ENCODE measurements at regions not wholly inside any gene's neighbourhood (a gene's known extent, or its start where the extent isn't known, plus 50 kb on each side); places are given as distances from the start of the nearest gene placed in this dataset.

DNA sequence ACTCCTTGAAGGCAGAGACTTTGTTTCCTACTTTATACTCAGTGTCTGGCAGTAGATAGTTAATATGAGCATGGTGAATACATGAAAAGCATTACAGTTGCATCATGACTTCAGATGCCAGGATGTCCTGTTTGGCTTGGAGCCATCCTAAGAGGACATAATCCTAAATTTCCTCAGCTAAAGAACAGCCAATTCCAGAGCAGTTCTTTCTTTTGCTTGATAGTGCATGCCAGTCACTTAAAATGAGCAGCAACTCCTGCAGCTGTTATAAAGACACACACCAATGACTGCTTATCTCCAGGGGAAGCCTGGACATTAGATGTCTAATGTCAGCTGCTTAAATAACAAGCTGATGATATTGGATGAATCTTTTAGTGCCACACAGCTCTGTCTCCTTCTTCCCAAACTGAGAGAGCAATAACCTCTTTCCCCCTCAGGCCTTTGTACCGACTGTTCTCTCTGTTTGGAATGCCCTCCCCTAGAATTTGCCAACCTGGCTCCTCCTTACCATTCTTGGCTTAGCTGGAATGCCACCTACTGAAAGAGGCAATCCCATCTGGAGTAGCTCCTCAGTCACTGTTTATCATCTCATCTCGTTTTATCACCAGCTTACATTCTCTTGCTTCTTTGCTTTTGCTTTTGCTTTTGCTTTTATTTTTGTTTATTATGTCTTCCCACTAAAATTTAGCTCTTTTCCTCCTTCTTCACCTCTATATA is 100.8 kb upstream of the USP38 start:
- no peak for DNase-seq
- Histone ChIP-seq H3K23ac (ENCODE audit: low read length) (no peak overlapping the region), H2BK15ac (replicated peaks; ENCODE audit: low read depth) (no peak overlapping the region), H4K5ac (ENCODE audit: low read length) (no peak overlapping the region), H2BK120ac (ENCODE audit: low read depth, low read length) (no peak overlapping the region), H2AK5ac (ENCODE audit: low read length) (no peak overlapping the region), H3K4me2 (ENCODE audit: low read length) (no peak overlapping the region), H3K79me2 (ENCODE audit: control insufficient read depth, insufficient read depth, low read length) (no peaks in the 10 kb centered on the region), H2BK5ac (ENCODE audit: low read length) (no peak overlapping the region), H3K27ac (ENCODE audit: low read depth, low read length) (no peak overlapping the region), H3K9ac (ENCODE audit: low read length) (no peak overlapping the region), H3K4ac (ENCODE audit: low read depth, low read length) (no peak overlapping the region), H3K18ac (ENCODE audit: low read length) (no peak overlapping the region), H3K27me3 (ENCODE audit: insufficient read depth, low read length, poor library complexity) (no peaks in the 10 kb centered on the region), H3K4me3 (ENCODE audit: low read length) (no peak overlapping the region), H3K56ac (ENCODE audit: low read length) (no peak overlapping the region), H3K4me1 (ENCODE audit: control insufficient read depth, low read depth, low read length) (no peaks in the 10 kb centered on the region), H3K36me3 (ENCODE audit: control insufficient read depth, insufficient read depth, low read length) (no peaks in the 10 kb centered on the region), H3K79me1 (ENCODE audit: low read length) (no peaks in the 10 kb centered on the region), H4K8ac (ENCODE audit: low read depth, low read length) (no peak overlapping the region)
- WGBS (ENCODE audit: extremely low coverage, insufficient coverage, low lambda C conversion rate): no CpG with 5 or more reads among the region's 2 CpGs

DNA sequence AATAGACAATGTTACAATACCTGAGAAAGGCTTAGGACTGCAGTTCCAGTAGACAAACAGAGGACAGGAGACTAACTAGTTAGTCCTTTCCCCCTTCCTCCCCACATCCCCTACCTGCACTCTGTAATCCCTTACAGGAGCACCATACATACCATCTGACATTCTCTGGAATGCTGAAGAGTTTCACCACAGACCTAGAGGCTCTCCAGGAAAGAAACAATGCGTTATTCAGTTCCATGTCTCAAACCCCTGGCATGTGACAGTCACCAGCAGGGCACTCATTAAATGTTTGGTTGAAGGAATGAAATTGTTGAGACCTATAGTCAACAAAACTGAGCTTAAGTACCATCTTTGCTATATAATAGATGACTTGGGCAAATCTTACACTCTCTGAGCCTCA is 100.2 kb upstream of the USP38 start:
- Histone ChIP-seq H2BK120ac (ENCODE audit: low read depth, low read length) (no peak overlapping the region), H3K27me3 (ENCODE audit: insufficient read depth, low read length, poor library complexity) (no peaks in the 10 kb centered on the region), H3K23ac (ENCODE audit: low read length) (no peak overlapping the region), H2BK5ac (ENCODE audit: low read length) (no peak overlapping the region), H3K4ac (ENCODE audit: low read depth, low read length) (no peak overlapping the region), H3K9ac (ENCODE audit: low read length) (no peak overlapping the region), H3K4me2 (ENCODE audit: low read length) (no peak overlapping the region), H3K4me3 (ENCODE audit: low read length) (no peak overlapping the region), H3K4me1 (ENCODE audit: control insufficient read depth, low read depth, low read length) (no peaks in the 10 kb centered on the region), H3K27ac (ENCODE audit: low read depth, low read length) (no peak overlapping the region), H3K56ac (ENCODE audit: low read length) (no peak overlapping the region), H3K79me2 (ENCODE audit: control insufficient read depth, insufficient read depth, low read length) (no peaks in the 10 kb centered on the region), H4K8ac (ENCODE audit: low read depth, low read length) (no peak overlapping the region), H3K18ac (ENCODE audit: low read length) (no peak overlapping the region), H4K5ac (ENCODE audit: low read length) (no peak overlapping the region), H2AK5ac (ENCODE audit: low read length) (no peak overlapping the region), H2BK15ac (replicated peaks; ENCODE audit: low read depth) (no peak overlapping the region), H3K36me3 (ENCODE audit: control insufficient read depth, insufficient read depth, low read length) (no peaks in the 10 kb centered on the region), H3K79me1 (ENCODE audit: low read length) (no peaks in the 10 kb centered on the region)
- peak; percentile 88 for DNase-seq
- WGBS (ENCODE audit: extremely low coverage, insufficient coverage, low lambda C conversion rate): no CpG with 5 or more reads among the region's 1 CpG

DNA sequence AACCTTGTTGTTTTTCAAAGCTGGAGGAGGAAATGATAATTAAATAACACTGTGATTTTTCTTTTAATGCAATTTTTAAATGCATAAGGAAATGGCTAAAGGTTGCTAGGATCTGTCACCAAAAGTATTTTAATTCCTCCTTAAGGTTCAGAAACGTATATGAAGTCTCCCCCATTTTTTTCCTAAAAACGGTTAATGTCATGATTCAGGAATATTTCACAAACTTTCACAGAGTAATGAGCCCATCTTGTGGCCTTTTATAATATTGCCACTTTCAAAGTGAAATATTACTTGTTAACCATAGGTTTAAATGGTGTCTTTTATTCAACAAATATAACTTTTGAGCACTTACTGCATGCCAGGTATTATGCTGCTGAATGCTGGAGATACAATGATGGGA is 99.5 kb upstream of the USP38 start:
- H3K27me3 ChIP-seq (ENCODE audit: insufficient read depth, low read length, poor library complexity): no peaks in the 10 kb centered on the region
- no peak overlapping the region for H3K9ac ChIP-seq (ENCODE audit: low read length)
- no peak overlapping the region for H3K56ac ChIP-seq (ENCODE audit: low read length)
- no peaks in the 10 kb centered on the region for H3K79me2 ChIP-seq (ENCODE audit: control insufficient read depth, insufficient read depth, low read length)
- H2BK120ac ChIP-seq (ENCODE audit: low read depth, low read length): no peak overlapping the region
- no peak overlapping the region for H3K23ac ChIP-seq (ENCODE audit: low read length)
- no CpG with 5 or more reads among the region's 2 CpGs for WGBS (ENCODE audit: extremely low coverage, insufficient coverage, low lambda C conversion rate)
- no peaks in the 10 kb centered on the region for H3K4me1 ChIP-seq (ENCODE audit: control insufficient read depth, low read depth, low read length)
- no peaks in the 10 kb centered on the region for H3K79me1 ChIP-seq (ENCODE audit: low read length)
- DNase-seq: no peak
- no peak overlapping the region for H2BK15ac ChIP-seq (replicated peaks; ENCODE audit: low read depth)
- no peaks in the 10 kb centered on the region for H3K36me3 ChIP-seq (ENCODE audit: control insufficient read depth, insufficient read depth, low read length)
- no peak overlapping the region for H2BK5ac ChIP-seq (ENCODE audit: low read length)
- no peak overlapping the region for H3K18ac ChIP-seq (ENCODE audit: low read length)
- no peak overlapping the region for H2AK5ac ChIP-seq (ENCODE audit: low read length)
- H3K4me3 ChIP-seq (ENCODE audit: low read length): no peak overlapping the region
- H4K5ac ChIP-seq (ENCODE audit: low read length): no peak overlapping the region
- no peak overlapping the region for H4K8ac ChIP-seq (ENCODE audit: low read depth, low read length)
- no peak overlapping the region for H3K4me2 ChIP-seq (ENCODE audit: low read length)
- H3K27ac ChIP-seq (ENCODE audit: low read depth, low read length): no peak overlapping the region
- no peak overlapping the region for H3K4ac ChIP-seq (ENCODE audit: low read depth, low read length)

GRCh38 chr4:143085659-143086058 is 99.1 kb upstream of the USP38 start:
- H3K27ac ChIP-seq (ENCODE audit: low read depth, low read length): no peak overlapping the region
- H3K23ac ChIP-seq (ENCODE audit: low read length): no peak overlapping the region

DNA sequence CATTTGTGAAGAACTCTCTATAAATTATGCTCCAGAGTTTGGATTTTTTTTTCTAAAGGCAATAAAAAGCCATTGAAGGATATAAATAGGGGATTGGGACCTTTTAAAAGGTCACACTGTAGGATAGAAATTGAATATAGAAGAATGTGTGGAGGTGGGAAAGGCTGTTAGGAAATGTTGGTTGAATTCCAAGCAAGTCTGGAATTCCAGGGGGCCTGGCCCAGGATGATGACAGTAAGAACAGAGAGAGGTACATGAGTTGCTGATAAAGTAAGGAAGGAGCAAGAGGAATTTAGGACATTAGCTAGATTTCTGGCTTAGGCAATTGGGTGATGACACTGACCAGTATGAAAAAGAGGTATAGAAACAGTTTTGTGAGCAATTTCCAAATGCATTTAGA is 95.4 kb upstream of the USP38 start:
- Histone ChIP-seq H3K79me1 (ENCODE audit: low read length) (no peaks in the 10 kb centered on the region), H4K8ac (ENCODE audit: low read depth, low read length) (no peak overlapping the region), H3K27ac (ENCODE audit: low read depth, low read length) (no peak overlapping the region), H2AK5ac (ENCODE audit: low read length) (no peak overlapping the region), H3K9ac (ENCODE audit: low read length) (no peak overlapping the region), H3K56ac (ENCODE audit: low read length) (no peak overlapping the region), H3K23ac (ENCODE audit: low read length) (no peak overlapping the region), H3K4me3 (ENCODE audit: low read length) (no peak overlapping the region), H2BK120ac (ENCODE audit: low read depth, low read length) (no peak overlapping the region), H3K79me2 (ENCODE audit: control insufficient read depth, insufficient read depth, low read length) (no peaks in the 10 kb centered on the region), H3K4ac (ENCODE audit: low read depth, low read length) (no peak overlapping the region), H3K27me3 (ENCODE audit: insufficient read depth, low read length, poor library complexity) (no peaks in the 10 kb centered on the region), H3K18ac (ENCODE audit: low read length) (no peak overlapping the region), H3K4me1 (ENCODE audit: control insufficient read depth, low read depth, low read length) (no peaks in the 10 kb centered on the region), H3K36me3 (ENCODE audit: control insufficient read depth, insufficient read depth, low read length) (no peaks in the 10 kb centered on the region), H2BK5ac (ENCODE audit: low read length) (no peak overlapping the region), H3K4me2 (ENCODE audit: low read length) (no peak overlapping the region), H4K5ac (ENCODE audit: low read length) (no peak overlapping the region), H2BK15ac (replicated peaks; ENCODE audit: low read depth) (no peak overlapping the region)
- peak; percentile 94 for DNase-seq

More at GRCh38 chr4:143085659-143086058, 99.1 kb upstream of the USP38 start:
- no peaks in the 10 kb centered on the region for H3K79me2 ChIP-seq (ENCODE audit: control insufficient read depth, insufficient read depth, low read length)
- no peak overlapping the region for H3K4ac ChIP-seq (ENCODE audit: low read depth, low read length)
- H3K36me3 ChIP-seq (ENCODE audit: control insufficient read depth, insufficient read depth, low read length): no peaks in the 10 kb centered on the region
- no peaks in the 10 kb centered on the region for H3K79me1 ChIP-seq (ENCODE audit: low read length)
- H2AK5ac ChIP-seq (ENCODE audit: low read length): no peak overlapping the region
- no peak overlapping the region for H3K4me3 ChIP-seq (ENCODE audit: low read length)
- no peak overlapping the region for H2BK15ac ChIP-seq (replicated peaks; ENCODE audit: low read depth)
- H3K9ac ChIP-seq (ENCODE audit: low read length): no peak overlapping the region
- H3K18ac ChIP-seq (ENCODE audit: low read length): no peak overlapping the region
- no peak overlapping the region for H3K4me2 ChIP-seq (ENCODE audit: low read length)
- no peak overlapping the region for H4K8ac ChIP-seq (ENCODE audit: low read depth, low read length)
- H3K4me1 ChIP-seq (ENCODE audit: control insufficient read depth, low read depth, low read length): no peaks in the 10 kb centered on the region
- H2BK5ac ChIP-seq (ENCODE audit: low read length): no peak overlapping the region
- no peak overlapping the region for H3K56ac ChIP-seq (ENCODE audit: low read length)
- H4K5ac ChIP-seq (ENCODE audit: low read length): no peak overlapping the region
- no peak for DNase-seq
- H3K27me3 ChIP-seq (ENCODE audit: insufficient read depth, low read length, poor library complexity): no peaks in the 10 kb centered on the region
- no peak overlapping the region for H2BK120ac ChIP-seq (ENCODE audit: low read depth, low read length)

- Histone ChIP-seq H3K9ac (ENCODE audit: low read length) (no peak overlapping the region), H3K79me1 (ENCODE audit: low read length) (no peaks in the 10 kb centered on the region), H4K8ac (ENCODE audit: low read depth, low read length) (no peak overlapping the region), H3K4me3 (ENCODE audit: low read length) (no peak overlapping the region), H2BK5ac (ENCODE audit: low read length) (no peak overlapping the region), H3K36me3 (ENCODE audit: control insufficient read depth, insufficient read depth, low read length) (no peaks in the 10 kb centered on the region), H4K5ac (ENCODE audit: low read length) (no peak overlapping the region), H2AK5ac (ENCODE audit: low read length) (no peak overlapping the region), H2BK120ac (ENCODE audit: low read depth, low read length) (no peak overlapping the region), H3K18ac (ENCODE audit: low read length) (no peak overlapping the region), H3K56ac (ENCODE audit: low read length) (no peak overlapping the region), H3K23ac (ENCODE audit: low read length) (no peak overlapping the region), H3K4me1 (ENCODE audit: control insufficient read depth, low read depth, low read length) (no peaks in the 10 kb centered on the region), H3K4me2 (ENCODE audit: low read length) (no peak overlapping the region), H2BK15ac (replicated peaks; ENCODE audit: low read depth) (no peak overlapping the region), H3K4ac (ENCODE audit: low read depth, low read length) (no peak overlapping the region), H3K79me2 (ENCODE audit: control insufficient read depth, insufficient read depth, low read length) (no peaks in the 10 kb centered on the region), H3K27ac (ENCODE audit: low read depth, low read length) (no peak overlapping the region), H3K27me3 (ENCODE audit: insufficient read depth, low read length, poor library complexity) (no peaks in the 10 kb centered on the region)
- DNase-seq: no peak
Measured at GRCh38 chr4:143089847-143090246, 94.9 kb upstream of the USP38 start.
